ENCODE measurements at regions not wholly inside any gene's neighbourhood (a gene's known extent, or its start where the extent isn't known, plus 50 kb on each side); places are given as distances from the start of the nearest gene placed in this dataset.

- DNase-seq: no peak
Measured at GRCh38 chr4:1474126-1475090, 68.2 kb upstream of the NKX1-1 start.

- no peak for DNase-seq
Measured at GRCh38 chr4:1473718-1474117, 67.5 kb upstream of the NKX1-1 start.

- DNase-seq: peak; percentile 4
Measured at GRCh38 chr4:1472911-1473518, 66.8 kb upstream of the NKX1-1 start.

- peak; percentile 8 for DNase-seq
Measured at GRCh38 chr4:1472148-1472797, 66.0 kb upstream of the NKX1-1 start.

- DNase-seq: peak; percentile 10
Measured at GRCh38 chr4:1471443-1472147, 65.4 kb upstream of the NKX1-1 start.

GRCh38 chr4:1470816-1471442 is 64.7 kb upstream of the NKX1-1 start:
- peak; percentile 7 for DNase-seq

GRCh38 chr4:1470393-1470670 is 64.1 kb upstream of the NKX1-1 start:
- no peak for DNase-seq

- DNase-seq: peak; percentile 10
Measured at GRCh38 chr4:1469607-1470392, 63.6 kb upstream of the NKX1-1 start.

GRCh38 chr4:1469043-1469442 is 62.8 kb upstream of the NKX1-1 start:
- no peak for DNase-seq

GRCh38 chr4:1467581-1468458 is 61.6 kb upstream of the NKX1-1 start:
- no peak for DNase-seq

- DNase-seq: no peak
Measured at GRCh38 chr4:1466863-1467165, 60.6 kb upstream of the NKX1-1 start.

- DNase-seq: no peak
Measured at GRCh38 chr4:1466034-1466862, 60.0 kb upstream of the NKX1-1 start.

- DNase-seq: no peak
Measured at GRCh38 chr4:1465173-1466033, 59.2 kb upstream of the NKX1-1 start.

GRCh38 chr4:1464581-1465171 is 58.4 kb upstream of the NKX1-1 start:
- DNase-seq: no peak

GRCh38 chr4:1463927-1464540 is 57.8 kb upstream of the NKX1-1 start:
- no peak for DNase-seq

- DNase-seq: no peak
Measured at GRCh38 chr4:1463088-1463926, 57.1 kb upstream of the NKX1-1 start.

- DNase-seq: no peak
Measured at GRCh38 chr4:1462768-1463075, 56.5 kb upstream of the NKX1-1 start.

All from activated naive CD4-positive, alpha-beta T cell treated with anti-CD3 and anti-CD28 coated beads, Interleukin-2, amount 50 U/mL, for 16 hours (primary cell).